Thoracic aorta (tissue), 2 donors: ENCODE measurements at regions not wholly inside any gene's neighbourhood (a gene's known extent, or its start where the extent isn't known, plus 50 kb on each side); places are given as distances from the start of the nearest gene placed in this dataset.

Experiments used
- ATAC-seq: fragments of 150-250 bp; one replicate; pipeline ENCODE4 v1.8.0; 2017; ENCODE audit warnings: low read depth; ENCODE audit not compliant: insufficient number of reproducible peaks, low FRiP score
- DNase-seq: peaks from one replicate; pipeline ENCODE4 v3.0.0-alpha.2; 2020; ENCODE audit warnings: low spot score
- H3K27ac ChIP-seq, 2 donors: fragments of 200-600 bp; sonication (generic); 1 replicate in 1 of 2; 2 replicates in 1 of 2; pipeline ENCODE4 v1.5.1; 2016; ENCODE audit warnings: mild to moderate bottlenecking in 2 of 2, moderate library complexity in 2 of 2
- H3K27me3 ChIP-seq: fragments of 200-600 bp; sonication (generic); replicated peaks from 2 replicates; pipeline ENCODE4 v1.6.0; 2016; ENCODE audit warnings: mild to moderate bottlenecking; ENCODE audit not compliant: insufficient read depth
- H3K36me3 ChIP-seq: fragments of 200-600 bp; sonication (generic); one replicate; pipeline ENCODE4 v1.5.1; 2016
- H3K4me1 ChIP-seq, 2 donors: fragments of 200-600 bp; sonication (generic); 1 replicate in 1 of 2; 2 replicates in 1 of 2; pipeline versions ENCODE4 v1.5.1 to v1.6.0; 2016; ENCODE audit warnings: low read depth in 2 of 2, mild to moderate bottlenecking in 1 of 2; ENCODE audit not compliant: control insufficient read depth in 1 of 2
- H3K4me3 ChIP-seq: fragments of 200-600 bp; sonication (generic); 2 replicates; pipeline ENCODE4 v1.5.1; 2016; ENCODE audit warnings: mild to moderate bottlenecking
- H3K9me3 ChIP-seq: fragments of 200-600 bp; sonication (generic); 2 replicates; pipeline ENCODE4 v1.5.1; 2016
- CTCF ChIP-seq: fragments of 200-600 bp; sonication (generic); IDR thresholded peaks from one replicate; pipeline ENCODE4 v1.5.1; 2019; ENCODE audit warnings: antibody characterized with exemption

GRCh38 chr6:167679790-167680604 lies 146.7 kb upstream of the AFDN start:
- H3K36me3 ChIP-seq = no peaks in the 10 kb centered on the region
- TF ChIP-seq CTCF = no peak
- ATAC-seq (no peak), DNase-seq (no peak)
- H3K4me3 ChIP-seq = no peak overlapping the region
- no peaks in the 10 kb centered on the region for H3K9me3 ChIP-seq
- H3K4me1 ChIP-seq = peaks cover 3 to 10% of the 10 kb centered on the region in 2 donors
- no peak overlapping the region for H3K27ac ChIP-seq
- no peaks in the 10 kb centered on the region for H3K27me3 ChIP-seq

GRCh38 chr6:167680605-167681149 lies 146.0 kb upstream of the AFDN start:
- ATAC-seq (no peak), DNase-seq (no peak)
- Histone ChIP-seq H3K36me3 (no peaks in the 10 kb centered on the region), H3K9me3 (no peaks in the 10 kb centered on the region), H3K27ac (no peak overlapping the region), H3K4me3 (no peak overlapping the region), H3K27me3 (no peaks in the 10 kb centered on the region), H3K4me1 (peaks cover 3 to 10% of the 10 kb centered on the region in 2 donors)
- no peak for TF ChIP-seq CTCF

DNA sequence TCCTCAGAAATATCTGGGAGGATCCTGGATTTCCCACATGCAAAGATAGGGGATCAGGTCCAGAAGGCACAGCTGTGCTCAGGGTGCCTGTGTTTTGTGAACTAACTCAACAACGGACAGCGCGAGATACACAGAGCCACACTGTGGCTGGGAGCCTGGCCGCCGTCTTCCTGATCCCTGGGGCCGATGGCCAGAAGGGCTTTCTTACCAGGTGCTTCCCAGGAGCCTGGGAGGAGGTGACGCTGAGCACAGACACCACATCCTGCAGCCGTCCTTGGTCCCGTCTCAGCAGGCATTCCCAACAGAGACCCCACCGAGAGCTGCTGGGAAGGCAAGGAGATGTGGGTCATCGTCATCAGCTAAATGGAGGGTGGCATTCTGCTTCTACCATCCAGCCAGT lies 144.6 kb upstream of the AFDN start:
- no peak for ATAC-seq
- Histone ChIP-seq H3K9me3 (no peaks in the 10 kb centered on the region), H3K4me1 (peaks cover 3 to 10% of the 10 kb centered on the region in 2 donors), H3K27me3 (no peaks in the 10 kb centered on the region), H3K27ac (no peak overlapping the region), H3K36me3 (no peaks in the 10 kb centered on the region), H3K4me3 (no peak overlapping the region)
- DNase-seq = no peak
- TF ChIP-seq CTCF = no peak

- DNase-seq (no peak), ATAC-seq (no peak)
- Histone ChIP-seq H3K36me3 (no peaks in the 10 kb centered on the region), H3K27ac (no peak overlapping the region), H3K4me1 (peaks cover 3 to 10% of the 10 kb centered on the region in 2 donors), H3K4me3 (no peak overlapping the region), H3K27me3 (no peaks in the 10 kb centered on the region), H3K9me3 (no peaks in the 10 kb centered on the region)
- no peak for TF ChIP-seq CTCF
Observed at GRCh38 chr6:167682546-167683027, 144.1 kb upstream of the AFDN start.

GRCh38 chr6:167683028-167683862 lies 143.5 kb upstream of the AFDN start:
- Histone ChIP-seq H3K4me3 (no peak overlapping the region), H3K27me3 (no peaks in the 10 kb centered on the region), H3K27ac (no peak overlapping the region), H3K36me3 (no peaks in the 10 kb centered on the region), H3K4me1 (peaks cover 3 to 6% of the 10 kb centered on the region in 2 donors), H3K9me3 (no peaks in the 10 kb centered on the region)
- TF ChIP-seq CTCF = no peak
- ATAC-seq = no peak
- DNase-seq = no peak
